ENCODE measurements at regions not wholly inside any gene's neighbourhood (a gene's known extent, or its start where the extent isn't known, plus 50 kb on each side); places are given as distances from the start of the nearest gene placed in this dataset.

- FAIRE-seq (no peak), DNase-seq (ENCODE audit: low spot score) (no peak), ATAC-seq (no peak)
- H3K9ac ChIP-seq (ENCODE audit: insufficient read depth, low read depth, low read length) = no peak overlapping the region
- ChIA-PET POLR2A (no interaction called here), CTCF (ENCODE audit: low intra/inter-chr PET ratio, low total read pairs) (no interaction called here)
- in situ Hi-C loops (cut with HindIII; ENCODE audit: extremely low pct_ligation_motif_present, low pct_unique_long_range_greater_than_20kb) = no loop called here
- H2AFZ ChIP-seq (ENCODE audit: low read length) = no peak overlapping the region
- H3K27me3 ChIP-seq (ENCODE audit: control insufficient read depth in 1 of 2, insufficient read depth in 2 of 2, low read length in 2 of 2) = peaks cover 3 to 67% of the 10 kb centered on the region in 2 experiments; a peak in 4 of 5 replicates
- 1% methylated on average over 4 of the region's 4 CpGs for WGBS (ENCODE audit: low lambda C conversion rate)
- H4K20me1 ChIP-seq (ENCODE audit: insufficient read depth, low read length) = no peaks in the 10 kb centered on the region
- H3K36me3 ChIP-seq (replicated peaks in 1 of 2; ENCODE audit: control insufficient read depth in 1 of 2, insufficient read depth in 2 of 2, low read length in 2 of 2) = no peaks in the 10 kb centered on the region
- H3K4me2 ChIP-seq (ENCODE audit: low read depth, low read length) = no peak overlapping the region
- peaks cover 11% of the 10 kb centered on the region; the same call in 1 of the 2 replicates for H3K4me1 ChIP-seq (ENCODE audit: insufficient read depth, low read length)
- no peaks in the 10 kb centered on the region for H3K79me2 ChIP-seq (ENCODE audit: insufficient read depth, low read length)
- BruUV-seq (replicated peaks) = no TSS peak
- H3K9me3 ChIP-seq (ENCODE audit: low read length) = no peaks in the 10 kb centered on the region
- intact Hi-C loops (cut with micrococcal nuclease; ENCODE audit: unreplicated experiment) = no loop called here
- TF ChIP-seq ETV5 (CRISPR knock-in tag; IDR thresholded peaks at IDR 0.05; ENCODE audit: borderline replicate concordance) (no peak), SMC3 (IDR thresholded peaks at IDR 0.05; ENCODE audit: low read length) (no peak), BRCA1 (CRISPR knock-in tag; IDR thresholded peaks at IDR 0.05) (no peak), ZNF510 (CRISPR knock-in tag; IDR thresholded peaks at IDR 0.05; ENCODE audit: low read depth) (no peak), ZNF780A (CRISPR knock-in tag; IDR thresholded peaks at IDR 0.05) (no peak), ATF2 (CRISPR knock-in tag; IDR thresholded peaks at IDR 0.05) (no peak), ZNF687 (CRISPR knock-in tag; IDR thresholded peaks at IDR 0.05) (no peak), RBAK (CRISPR knock-in tag; IDR thresholded peaks at IDR 0.05) (no peak), ZNF607 (CRISPR knock-in tag; IDR thresholded peaks at IDR 0.05; ENCODE audit: borderline replicate concordance) (no peak), CEBPB (IDR thresholded peaks at IDR 0.05; ENCODE audit: borderline replicate concordance, low read depth, low read length) (no peak), ZNF484 (CRISPR knock-in tag; IDR thresholded peaks at IDR 0.05; ENCODE audit: borderline replicate concordance, low read depth) (no peak), ZNF101 (CRISPR knock-in tag; IDR thresholded peaks at IDR 0.05; ENCODE audit: borderline replicate concordance, low read depth) (no peak), EEA1 (CRISPR knock-in tag; IDR thresholded peaks at IDR 0.05; ENCODE audit: borderline replicate concordance) (no peak), CAMTA2 (CRISPR knock-in tag; IDR thresholded peaks at IDR 0.05; ENCODE audit: borderline replicate concordance) (no peak), ASH2L (IDR thresholded peaks at IDR 0.05; ENCODE audit: insufficient read length, low read depth, low read length) (no peak), ZNF781 (CRISPR knock-in tag; IDR thresholded peaks at IDR 0.05; ENCODE audit: borderline replicate concordance, not compliant biosample characterization) (no peak), NPAS2 (CRISPR knock-in tag; IDR thresholded peaks at IDR 0.05; ENCODE audit: borderline replicate concordance) (no peak), NR3C1 (CRISPR knock-in tag; IDR thresholded peaks at IDR 0.05) (no peak), EZH2 (conservative IDR thresholded peaks at IDR 0.05; ENCODE audit: low read depth, low read length) (no peak)
- no peak overlapping the region for H3K27ac ChIP-seq (ENCODE audit: extremely low read length, insufficient read depth, low read length)
- H3K4me3 ChIP-seq (replicated peaks in 1 of 3; ENCODE audit: insufficient read depth in 1 of 3, low read depth in 2 of 3, low read length in 3 of 3) = no peak overlapping the region
These were observed 372.8 kb downstream of the MTX2 start for GRCh38 chr2:176642074-176642473.

All from HepG2 (cell line).